Fibroblast of the aortic adventitia (primary cell): ENCODE measurements at regions not wholly inside any gene's neighbourhood (a gene's known extent, or its start where the extent isn't known, plus 50 kb on each side); places are given as distances from the start of the nearest gene placed in this dataset.

Experiments used
- DNase-seq: peaks from one replicate; pipeline ENCODE4 v3.0.0-alpha.2; 2010; ENCODE audit warnings: low read depth
- H3K4me3 ChIP-seq: 2 replicates; pipeline ENCODE4 v1.5.1; 2011; ENCODE audit warnings: low read depth, mild to moderate bottlenecking, control low read depth, low read length, moderate library complexity
- TF ChIP-seq, protein P1 (sequence below): IDR thresholded peaks from 2 replicates; pipeline ENCODE4 v1.5.1; 2011; ENCODE audit warnings: mild to moderate bottlenecking, low read length, control low read depth, inconsistent platforms; ENCODE audit not compliant: insufficient read depth

DNA sequence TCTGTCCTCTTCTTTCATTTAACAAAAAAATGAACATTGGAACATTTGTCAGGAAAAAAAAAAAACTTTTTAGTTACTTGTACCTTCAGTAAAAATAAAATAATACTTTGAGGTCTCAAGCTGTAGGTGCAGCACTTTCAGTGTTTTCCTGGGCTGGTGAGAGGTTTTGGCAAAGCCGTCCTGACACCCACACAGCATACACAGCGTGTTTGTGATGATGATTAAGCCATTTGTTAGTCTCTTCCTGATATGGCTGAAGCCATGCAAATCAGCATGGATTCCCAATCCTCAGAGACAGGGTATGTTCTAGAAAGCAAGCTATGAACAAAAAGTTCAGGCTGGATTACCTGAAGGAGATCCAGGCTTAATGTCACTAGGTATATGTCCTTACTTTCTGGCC, 236.8 kb downstream of the ZNF516 start:
- H3K4me3 ChIP-seq, result no peak overlapping the region
- TF ChIP-seq, protein P1, sequence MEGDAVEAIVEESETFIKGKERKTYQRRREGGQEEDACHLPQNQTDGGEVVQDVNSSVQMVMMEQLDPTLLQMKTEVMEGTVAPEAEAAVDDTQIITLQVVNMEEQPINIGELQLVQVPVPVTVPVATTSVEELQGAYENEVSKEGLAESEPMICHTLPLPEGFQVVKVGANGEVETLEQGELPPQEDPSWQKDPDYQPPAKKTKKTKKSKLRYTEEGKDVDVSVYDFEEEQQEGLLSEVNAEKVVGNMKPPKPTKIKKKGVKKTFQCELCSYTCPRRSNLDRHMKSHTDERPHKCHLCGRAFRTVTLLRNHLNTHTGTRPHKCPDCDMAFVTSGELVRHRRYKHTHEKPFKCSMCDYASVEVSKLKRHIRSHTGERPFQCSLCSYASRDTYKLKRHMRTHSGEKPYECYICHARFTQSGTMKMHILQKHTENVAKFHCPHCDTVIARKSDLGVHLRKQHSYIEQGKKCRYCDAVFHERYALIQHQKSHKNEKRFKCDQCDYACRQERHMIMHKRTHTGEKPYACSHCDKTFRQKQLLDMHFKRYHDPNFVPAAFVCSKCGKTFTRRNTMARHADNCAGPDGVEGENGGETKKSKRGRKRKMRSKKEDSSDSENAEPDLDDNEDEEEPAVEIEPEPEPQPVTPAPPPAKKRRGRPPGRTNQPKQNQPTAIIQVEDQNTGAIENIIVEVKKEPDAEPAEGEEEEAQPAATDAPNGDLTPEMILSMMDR, result no peak
- DNase-seq, result no peak

DNA sequence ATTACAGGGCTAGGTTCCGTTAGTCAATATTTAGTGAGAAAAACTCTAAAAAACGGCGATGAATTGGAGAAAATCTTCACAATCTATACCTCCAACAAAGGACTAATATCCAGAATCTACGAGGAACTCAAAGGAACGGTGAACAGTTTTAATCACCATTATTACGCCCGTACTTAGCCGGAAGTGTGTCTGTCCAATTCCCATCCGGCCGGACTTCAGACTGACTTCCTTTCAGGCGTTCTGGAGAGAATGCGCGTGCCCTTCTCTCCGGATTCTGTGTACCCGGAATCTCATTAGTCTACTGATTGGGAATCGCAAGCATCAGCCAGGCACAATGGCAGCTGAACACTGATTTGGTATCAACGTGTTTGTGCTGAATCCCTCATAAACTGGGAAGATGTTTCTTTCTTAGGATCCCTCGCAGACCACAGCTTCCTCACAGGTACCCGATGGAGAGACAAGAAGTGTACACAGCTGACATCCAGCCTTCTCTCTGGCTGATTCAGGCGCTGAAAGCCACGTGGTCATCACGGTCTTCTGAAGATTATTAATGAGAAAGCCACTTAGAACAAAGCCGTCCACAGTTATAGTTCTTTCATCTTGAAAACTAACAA, 239.9 kb downstream of the ZNF516 start:
- H3K4me3 ChIP-seq, result no peak overlapping the region
- no peak for DNase-seq
- TF ChIP-seq, protein P1, result no peak

GRCh38 chr18:76252880-76253279, 242.2 kb downstream of the ZNF516 start:
- TF ChIP-seq, protein P1, result peak; percentile 51
- peak; percentile 29 for DNase-seq
- no peak overlapping the region for H3K4me3 ChIP-seq

DNA sequence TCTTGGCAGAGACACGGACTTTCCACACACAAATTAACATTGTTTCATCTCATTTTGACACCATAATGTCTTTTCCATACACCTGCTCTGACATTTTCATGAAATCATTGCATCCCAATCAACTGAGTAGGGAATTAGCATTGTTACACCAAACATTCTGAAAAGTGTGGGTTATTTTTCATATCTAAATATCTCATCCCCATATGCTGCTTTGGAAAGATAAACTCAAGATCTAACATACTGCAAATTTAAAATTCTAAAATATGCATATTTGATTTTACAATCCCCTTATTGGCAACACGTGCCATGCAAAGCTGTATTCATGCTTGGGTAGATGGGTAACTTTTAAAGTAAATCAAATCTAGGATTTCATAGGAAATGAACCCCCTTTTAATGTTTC, 242.9 kb downstream of the ZNF516 start:
- TF ChIP-seq, protein P1, result no peak
- no peak for DNase-seq

GRCh38 chr18:76251691-76252090, 243.4 kb downstream of the ZNF516 start:
- DNase-seq, result no peak
- TF ChIP-seq, protein P1, result no peak
- H3K4me3 ChIP-seq, result no peak overlapping the region

More for the DNA sequence above, 242.9 kb downstream of the ZNF516 start:
- H3K4me3 ChIP-seq, result no peak overlapping the region

DNA sequence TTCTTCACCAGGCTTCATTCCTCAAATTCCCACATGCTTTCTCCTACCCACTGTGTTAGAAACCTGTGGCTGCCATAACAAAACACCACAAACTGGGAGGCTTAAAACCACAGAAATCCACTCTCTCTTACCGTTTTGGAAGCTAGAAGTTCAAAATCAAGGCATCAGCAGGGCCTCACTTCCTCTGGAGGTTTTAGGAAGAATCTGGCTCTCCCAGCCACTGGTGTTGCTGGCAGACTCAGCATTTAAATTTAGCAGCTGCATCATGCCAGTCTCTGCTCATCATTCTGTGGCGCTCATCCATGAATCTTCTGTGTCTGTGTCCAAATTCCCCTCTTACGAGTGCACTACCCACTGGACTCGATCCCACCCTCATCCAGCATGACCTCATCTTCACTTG, 248.5 kb downstream of the ZNF516 start:
- H3K4me3 ChIP-seq, result no peak overlapping the region
- TF ChIP-seq, protein P1, result no peak
- no peak for DNase-seq

DNA sequence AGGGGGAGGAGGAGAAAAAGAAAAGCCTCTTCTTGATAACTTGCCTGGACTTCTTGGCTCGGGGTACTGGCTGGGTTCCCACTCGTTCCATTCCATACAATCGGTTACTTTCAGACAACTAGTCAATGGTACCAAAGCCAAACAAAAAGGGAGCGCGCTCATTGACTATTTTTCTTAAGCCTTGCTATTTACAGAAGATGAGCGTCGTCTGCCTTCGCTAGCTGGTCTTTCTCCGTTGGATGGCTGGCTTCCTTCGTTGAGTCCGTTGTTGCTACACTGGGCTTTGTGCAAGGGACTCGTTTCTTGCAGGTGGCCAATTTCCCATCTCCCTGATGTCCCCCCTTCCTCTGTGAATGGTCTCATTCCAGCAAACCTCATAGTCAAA, 260.4 kb downstream of the ZNF516 start:
- TF ChIP-seq, protein P1, result no peak
- DNase-seq, result peak; percentile 25
- H3K4me3 ChIP-seq, result no peak overlapping the region
